Uterus (tissue), 3 donors: ENCODE measurements at regions not wholly inside any gene's neighbourhood (a gene's known extent, or its start where the extent isn't known, plus 50 kb on each side); places are given as distances from the start of the nearest gene placed in this dataset.

Source experiments
- DNase-seq, 2 donors: peaks; one replicate each; pipeline ENCODE4 v3.0.0-alpha.2; 2019 to 2020
- H3K27ac ChIP-seq, 2 donors: fragments of 200-600 bp; sonication (generic); 1 replicate in 1 of 2; 2 replicates in 1 of 2; pipeline ENCODE4 v1.5.1; 2016 to 2018
- H3K27me3 ChIP-seq, 2 donors: fragments of 200-600 bp; sonication (generic); one replicate each; pipeline ENCODE4 v1.5.1; 2018 to 2019; ENCODE audit warnings: control low read depth in 1 of 2
- H3K36me3 ChIP-seq, 2 donors: fragments of 200-600 bp; sonication (generic); one replicate each; pipeline ENCODE4 v1.5.1; 2019; ENCODE audit warnings: control low read depth in 1 of 2
- H3K4me1 ChIP-seq, 2 donors: fragments of 200-600 bp; sonication (generic); one replicate each; pipeline ENCODE4 v1.5.1; 2018 to 2019; ENCODE audit warnings: control low read depth in 1 of 2
- H3K4me3 ChIP-seq, 2 donors: fragments of 200-600 bp; sonication (generic); 1 replicate in 1 of 2; 2 replicates in 1 of 2; pipeline ENCODE4 v1.5.1; 2018 to 2019; ENCODE audit warnings: mild to moderate bottlenecking in 1 of 2
- H3K9me3 ChIP-seq, 2 donors: fragments of 200-600 bp; sonication (generic); one replicate each; pipeline ENCODE4 v1.5.1; 2019; ENCODE audit warnings: control low read depth in 1 of 2
- POLR2A ChIP-seq, 2 donors: fragments of 450-650 bp; IDR thresholded peaks; one replicate each; pipeline ENCODE4 v1.6.1; 2016; ENCODE audit warnings: antibody characterized with exemption in 2 of 2, mild to moderate bottlenecking in 1 of 2, moderate library complexity in 1 of 2
- intact Hi-C: fragments of 100-400 bp; cut with DNase I; formaldehyde crosslinking; loops from one replicate; pipeline ENCODE4 v1.15.1; 2023; ENCODE audit warnings: low total_unique reads
- TF ChIP-seq, protein P1 (sequence below), 4 experiments: fragments of 200-600 bp in 2 of 4; fragments of 450-650 bp in 2 of 4; sonication (generic) in 2 of 4; IDR thresholded peaks; one replicate each; pipeline ENCODE4 v1.5.1; 2016 to 2019; ENCODE audit warnings: antibody characterized with exemption in 4 of 4, mild to moderate bottlenecking in 2 of 4, moderate library complexity in 1 of 4
- donor health status: DM: yes; HTN: yes; CAD: no.

GRCh38 chr13:24032674-24033073, 127.8 kb upstream of the SPATA13 start:
- Histone ChIP-seq H3K9me3 (no peaks in the 10 kb centered on the region), H3K27me3 (no peaks in the 10 kb centered on the region), H3K27ac (peak overlapping the region in 1 of 2 donors; percentile 70), H3K36me3 (no peaks in the 10 kb centered on the region), H3K4me1 (peaks cover 4 to 6% of the 10 kb centered on the region in 2 donors), H3K4me3 (no peak overlapping the region)
- intact Hi-C loops: no loop called here
- no peak for TF ChIP-seq POLR2A (IDR thresholded peaks at IDR 0.05)
- TF ChIP-seq, protein P1, sequence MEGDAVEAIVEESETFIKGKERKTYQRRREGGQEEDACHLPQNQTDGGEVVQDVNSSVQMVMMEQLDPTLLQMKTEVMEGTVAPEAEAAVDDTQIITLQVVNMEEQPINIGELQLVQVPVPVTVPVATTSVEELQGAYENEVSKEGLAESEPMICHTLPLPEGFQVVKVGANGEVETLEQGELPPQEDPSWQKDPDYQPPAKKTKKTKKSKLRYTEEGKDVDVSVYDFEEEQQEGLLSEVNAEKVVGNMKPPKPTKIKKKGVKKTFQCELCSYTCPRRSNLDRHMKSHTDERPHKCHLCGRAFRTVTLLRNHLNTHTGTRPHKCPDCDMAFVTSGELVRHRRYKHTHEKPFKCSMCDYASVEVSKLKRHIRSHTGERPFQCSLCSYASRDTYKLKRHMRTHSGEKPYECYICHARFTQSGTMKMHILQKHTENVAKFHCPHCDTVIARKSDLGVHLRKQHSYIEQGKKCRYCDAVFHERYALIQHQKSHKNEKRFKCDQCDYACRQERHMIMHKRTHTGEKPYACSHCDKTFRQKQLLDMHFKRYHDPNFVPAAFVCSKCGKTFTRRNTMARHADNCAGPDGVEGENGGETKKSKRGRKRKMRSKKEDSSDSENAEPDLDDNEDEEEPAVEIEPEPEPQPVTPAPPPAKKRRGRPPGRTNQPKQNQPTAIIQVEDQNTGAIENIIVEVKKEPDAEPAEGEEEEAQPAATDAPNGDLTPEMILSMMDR (IDR thresholded peaks at IDR 0.05): no peak
- DNase-seq: no peak

DNA sequence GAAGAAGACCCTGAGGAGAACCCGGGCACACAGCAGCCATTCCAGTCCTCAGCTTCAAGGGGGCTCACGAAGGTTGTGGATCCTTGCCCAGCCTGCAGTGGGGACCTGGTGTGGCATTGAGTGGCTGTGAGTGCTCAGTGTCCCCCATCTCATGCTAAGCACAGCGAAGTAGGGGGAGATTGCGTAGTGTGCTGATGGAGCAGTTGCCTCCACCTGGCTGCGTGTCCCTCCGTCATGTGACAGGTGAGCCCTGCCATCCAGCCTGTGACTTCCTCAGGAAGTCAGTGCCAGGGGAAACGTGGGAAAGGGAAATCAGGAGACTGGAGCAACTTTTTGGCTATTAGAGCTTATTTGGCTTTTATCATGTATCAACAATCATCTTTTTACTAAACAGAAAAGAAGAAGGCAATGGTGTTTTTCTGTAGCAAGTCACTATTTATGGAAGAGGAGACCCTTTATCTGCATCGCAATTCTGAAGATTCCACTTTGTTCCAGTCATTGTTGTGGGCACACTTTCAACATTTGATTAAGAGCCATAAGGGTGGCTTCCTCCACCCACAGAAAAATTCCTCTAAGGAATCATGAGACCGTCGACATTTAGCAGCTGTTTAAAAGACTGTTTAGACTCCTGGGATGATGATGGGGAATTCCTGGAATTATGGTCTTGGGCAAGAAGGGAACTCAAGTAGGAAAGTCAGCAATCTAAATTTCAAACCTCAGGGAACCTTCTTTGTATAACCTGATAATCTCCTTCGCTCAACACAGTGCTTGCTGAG, 126.8 kb upstream of the SPATA13 start:
- no peak for DNase-seq
- H3K27me3 ChIP-seq: no peaks in the 10 kb centered on the region
- intact Hi-C loops: no loop called here

DNA sequence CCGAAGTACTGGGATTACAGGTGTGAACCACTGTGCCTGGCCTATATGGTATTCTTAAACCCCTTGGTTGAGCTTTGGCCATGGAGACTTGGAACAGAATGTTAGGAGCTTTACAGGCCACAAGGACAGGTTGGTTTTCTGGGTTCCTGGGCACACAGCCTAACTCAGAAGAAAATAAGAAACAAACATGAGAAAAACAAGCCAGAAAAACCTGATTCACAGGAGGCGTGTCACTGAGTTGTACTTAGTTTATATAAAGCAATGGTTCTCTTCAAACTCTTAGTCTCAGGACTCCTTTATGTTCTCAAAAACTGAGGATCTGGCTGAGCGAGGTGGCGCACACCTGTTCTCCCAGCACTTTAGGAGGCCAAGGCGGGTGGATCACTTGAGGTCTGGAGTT, 125.1 kb upstream of the SPATA13 start:
- Histone ChIP-seq H3K9me3 (no peaks in the 10 kb centered on the region), H3K4me3 (no peak overlapping the region), H3K27ac (peak overlapping the region in 1 of 2 donors; percentile 16), H3K36me3 (no peaks in the 10 kb centered on the region), H3K27me3 (no peaks in the 10 kb centered on the region), H3K4me1 (peaks cover 6 to 8% of the 10 kb centered on the region in 2 donors)
- DNase-seq: no peak
- TF ChIP-seq, protein P1 (IDR thresholded peaks at IDR 0.05): no peak
- TF ChIP-seq POLR2A (IDR thresholded peaks at IDR 0.05): no peak
- intact Hi-C loops: no loop called here

More for the DNA sequence above, 126.8 kb upstream of the SPATA13 start:
- TF ChIP-seq, protein P1 (IDR thresholded peaks at IDR 0.05): no peak
- no peak for TF ChIP-seq POLR2A (IDR thresholded peaks at IDR 0.05)
- H3K9me3 ChIP-seq: no peaks in the 10 kb centered on the region
- peaks cover 6 to 8% of the 10 kb centered on the region in 2 donors for H3K4me1 ChIP-seq
- H3K4me3 ChIP-seq: no peak overlapping the region
- H3K27ac ChIP-seq: peak overlapping the region; percentile 39 to 70
- H3K36me3 ChIP-seq: no peaks in the 10 kb centered on the region

DNA sequence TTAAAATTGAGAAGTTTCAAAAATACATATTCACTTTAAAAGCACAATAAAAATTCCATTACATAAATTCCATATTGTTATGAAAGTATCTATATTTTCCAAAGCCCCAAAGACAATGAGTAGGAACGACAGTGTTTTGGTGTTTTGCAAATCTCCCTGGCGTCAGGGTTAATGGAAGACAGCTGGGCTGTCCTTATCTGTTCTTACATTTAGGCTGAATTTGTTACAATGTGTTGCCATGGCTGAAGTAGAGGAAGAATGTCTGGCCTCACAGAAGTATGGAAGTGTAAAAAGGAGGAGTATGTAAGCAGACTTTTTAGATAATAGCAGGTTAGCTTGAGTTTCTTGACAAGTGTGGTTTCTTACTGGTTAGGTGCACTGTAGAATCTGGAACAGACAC, 124.4 kb upstream of the SPATA13 start:
- TF ChIP-seq, protein P1 (IDR thresholded peaks at IDR 0.05): no peak
- TF ChIP-seq POLR2A (IDR thresholded peaks at IDR 0.05): no peak
- no peaks in the 10 kb centered on the region for H3K27me3 ChIP-seq
- no peak for DNase-seq
- H3K4me1 ChIP-seq: peaks cover 6 to 8% of the 10 kb centered on the region in 2 donors
- H3K36me3 ChIP-seq: no peaks in the 10 kb centered on the region
- H3K9me3 ChIP-seq: no peaks in the 10 kb centered on the region
- peak overlapping the region in 1 of 2 donors; percentile 33 for H3K27ac ChIP-seq
- intact Hi-C loops: no loop called here
- no peak overlapping the region for H3K4me3 ChIP-seq

DNA sequence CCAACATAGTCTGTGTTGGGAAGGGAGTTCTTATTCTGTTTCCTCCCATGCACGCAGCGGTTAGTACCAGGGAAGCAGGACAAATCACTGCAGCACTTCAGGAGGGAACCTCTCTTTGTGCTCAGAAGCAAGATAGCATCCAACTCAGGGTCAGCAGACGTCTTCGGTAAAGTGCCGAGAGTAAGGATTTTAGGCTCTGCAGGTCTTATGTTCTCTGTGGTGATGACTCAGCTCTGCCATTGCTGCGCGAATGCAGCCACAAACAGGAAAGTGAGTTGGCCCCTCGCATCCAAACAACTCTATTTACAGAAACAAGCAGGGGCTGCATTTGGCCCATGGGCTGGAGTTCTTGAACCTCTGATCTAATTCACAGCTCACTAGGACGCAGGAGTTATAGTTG, 122.1 kb upstream of the SPATA13 start:
- Histone ChIP-seq H3K27me3 (no peaks in the 10 kb centered on the region), H3K9me3 (no peaks in the 10 kb centered on the region), H3K27ac (peak overlapping the region; percentile 20 to 34), H3K4me1 (peaks cover 6 to 7% of the 10 kb centered on the region in 2 donors), H3K4me3 (no peak overlapping the region), H3K36me3 (no peaks in the 10 kb centered on the region)
- intact Hi-C loops: no loop called here
- no peak for TF ChIP-seq POLR2A (IDR thresholded peaks at IDR 0.05)
- TF ChIP-seq, protein P1 (IDR thresholded peaks at IDR 0.05): no peak
- DNase-seq: no peak
